SIG-M5 treated with dmso at 0.1 percent for 504 hours (cell line): ENCODE measurements at regions not wholly inside any gene's neighbourhood (a gene's known extent, or its start where the extent isn't known, plus 50 kb on each side); places are given as distances from the start of the nearest gene placed in this dataset.

ENCODE experiments used
- DNase-seq: peaks from one replicate; lab custom pipeline; 2025; ENCODE audit not compliant: unreplicated experiment; lab: John Stamatoyannopoulos, UW

- no peak for DNase-seq
Measured at GRCh38 chr18:55166260-55166598, 207.0 kb upstream of the CCDC68 start.

GRCh38 chr18:55163550-55163949 is 204.3 kb upstream of the CCDC68 start:
- no peak for DNase-seq

- DNase-seq, result no peak
Measured at GRCh38 chr18:55161916-55162315, 202.7 kb upstream of the CCDC68 start.

- DNase-seq, result no peak
Measured at GRCh38 chr18:55159027-55159426, 199.8 kb upstream of the CCDC68 start.

GRCh38 chr18:55158570-55158969 is 199.3 kb upstream of the CCDC68 start:
- no peak for DNase-seq

- no peak for DNase-seq
Measured at GRCh38 chr18:55153346-55153745, 194.1 kb upstream of the CCDC68 start.

GRCh38 chr18:55152801-55153200 is 193.5 kb upstream of the CCDC68 start:
- no peak for DNase-seq

- DNase-seq, result no peak
Measured at GRCh38 chr18:55149994-55150393, 190.7 kb upstream of the CCDC68 start.

- DNase-seq, result no peak
Measured at GRCh38 chr18:55147791-55148190, 188.5 kb upstream of the CCDC68 start.

GRCh38 chr18:55144193-55144930 is 185.1 kb upstream of the CCDC68 start:
- DNase-seq, result no peak

- no peak for DNase-seq
Measured at GRCh38 chr18:55142410-55142809, 183.1 kb upstream of the CCDC68 start.

- DNase-seq, result no peak
Measured at GRCh38 chr18:55141318-55141717, 182.1 kb upstream of the CCDC68 start.

- no peak for DNase-seq
Measured at GRCh38 chr18:55139836-55140235, 180.6 kb upstream of the CCDC68 start.

- no peak for DNase-seq
Measured at GRCh38 chr18:55139307-55139706, 180.0 kb upstream of the CCDC68 start.

- DNase-seq, result no peak
Measured at GRCh38 chr18:55138401-55138800, 179.1 kb upstream of the CCDC68 start.

GRCh38 chr18:55137602-55138001 is 178.3 kb upstream of the CCDC68 start:
- DNase-seq, result no peak

- no peak for DNase-seq
Measured at GRCh38 chr18:55136864-55137263, 177.6 kb upstream of the CCDC68 start.

GRCh38 chr18:55136258-55136657 is 177.0 kb upstream of the CCDC68 start:
- no peak for DNase-seq

GRCh38 chr18:55133378-55133777 is 174.1 kb upstream of the CCDC68 start:
- DNase-seq, result no peak

GRCh38 chr18:55128437-55128836 is 169.2 kb upstream of the CCDC68 start:
- no peak for DNase-seq

GRCh38 chr18:55124078-55124763 is 165.0 kb upstream of the CCDC68 start:
- DNase-seq, result no peak

- no peak for DNase-seq
Measured at GRCh38 chr18:55123361-55123760, 164.1 kb upstream of the CCDC68 start.
